ENCODE measurements at regions not wholly inside any gene's neighbourhood (a gene's known extent, or its start where the extent isn't known, plus 50 kb on each side); places are given as distances from the start of the nearest gene placed in this dataset.
A peak's percentile ranks its signal among the peaks of the same experiment; 100 is the strongest.
"Not testable (repeated sequence)": the region's sequence is repeated elsewhere in the genome, so short reads cannot be mapped to it uniquely, and the experiment has no call there.

GRCh38 chr20:22966787-22967464, 68.2 kb upstream of the SSTR4 start:
- no peaks in the 10 kb centered on the region for H3K4me1 ChIP-seq
- 43 to 64% methylated on average over 4 of the region's 4 CpGs for WGBS, 2 donors
- no peaks in the 10 kb centered on the region for H3K9me3 ChIP-seq
- intact Hi-C loops (cut with DNase I) = no loop called here
- TF ChIP-seq CTCF (IDR thresholded peaks at IDR 0.05) = no peak
- H3K27ac ChIP-seq = no peak overlapping the region
- no peaks in the 10 kb centered on the region for H3K36me3 ChIP-seq
- ATAC-seq (no peak), FAIRE-seq (no peak), DNase-seq (no peak)
- no peaks in the 10 kb centered on the region for H3K27me3 ChIP-seq
- no peak overlapping the region for H3K4me3 ChIP-seq

- H3K4me1 ChIP-seq; ATAC-seq; H3K27ac ChIP-seq; DNase-seq; intact Hi-C loops (cut with DNase I); H3K36me3 ChIP-seq; H3K9me3 ChIP-seq; FAIRE-seq; H3K27me3 ChIP-seq; H3K4me3 ChIP-seq: not testable (repeated sequence)
- WGBS, 2 donors = 45 to 73% methylated on average over 2 of the region's 2 CpGs
Measured at GRCh38 chr20:22967706-22968105, 67.4 kb upstream of the SSTR4 start.

- H3K27ac ChIP-seq; ATAC-seq; H3K4me1 ChIP-seq; DNase-seq; FAIRE-seq; intact Hi-C loops (cut with DNase I); H3K36me3 ChIP-seq; H3K9me3 ChIP-seq; H3K27me3 ChIP-seq; H3K4me3 ChIP-seq: not testable (repeated sequence)
- 32 to 36% methylated on average over 1 of the region's 1 CpG for WGBS, 2 donors
Measured at GRCh38 chr20:22969031-22969430, 66.1 kb upstream of the SSTR4 start.

GRCh38 chr20:22971077-22971476, 64.0 kb upstream of the SSTR4 start:
- FAIRE-seq; H3K4me3 ChIP-seq; intact Hi-C loops (cut with DNase I); H3K27ac ChIP-seq; ATAC-seq; DNase-seq; H3K27me3 ChIP-seq; H3K36me3 ChIP-seq; H3K4me1 ChIP-seq; H3K9me3 ChIP-seq: not testable (repeated sequence)
- 55 to 58% methylated on average over 2 of the region's 2 CpGs for WGBS, 2 donors

- intact Hi-C loops (cut with DNase I) = no loop called here
- Histone ChIP-seq H3K4me1 (no peaks in the 10 kb centered on the region), H3K27ac (no peak overlapping the region), H3K4me3 (no peak overlapping the region), H3K9me3 (no peaks in the 10 kb centered on the region), H3K36me3 (no peaks in the 10 kb centered on the region), H3K27me3 (no peaks in the 10 kb centered on the region)
- no peak for ATAC-seq
- 4 to 6% methylated on average over 1 of the region's 1 CpG for WGBS, 2 donors
- DNase-seq = no peak
- TF ChIP-seq CTCF (IDR thresholded peaks at IDR 0.05) = peak in 1 of 4 donors; percentile 24
- FAIRE-seq = no peak
Measured at GRCh38 chr20:22974354-22974753, 60.8 kb upstream of the SSTR4 start.

- Histone ChIP-seq H3K36me3 (no peaks in the 10 kb centered on the region), H3K4me1 (no peaks in the 10 kb centered on the region), H3K27ac (no peak overlapping the region), H3K9me3 (no peaks in the 10 kb centered on the region), H3K4me3 (no peak overlapping the region), H3K27me3 (no peaks in the 10 kb centered on the region)
- FAIRE-seq (no peak), ATAC-seq (no peak), DNase-seq (no peak)
- WGBS, 2 donors = 34 to 45% methylated on average over 4 of the region's 4 CpGs
- intact Hi-C loops (cut with DNase I) = no loop called here
- no peak for TF ChIP-seq CTCF (IDR thresholded peaks at IDR 0.05)
Measured at GRCh38 chr20:22977047-22977785, 57.9 kb upstream of the SSTR4 start.
